ENCODE measurements at regions not wholly inside any gene's neighbourhood (a gene's known extent, or its start where the extent isn't known, plus 50 kb on each side); places are given as distances from the start of the nearest gene placed in this dataset.
"Not testable (repeated sequence)": the region's sequence is repeated elsewhere in the genome, so short reads cannot be mapped to it uniquely, and the experiment has no call there.

- Mint-ChIP-seq H3K36me3 (peaks cover 0 to under 1% of the 10 kb centered on the region in 2 donors), H3K9me3 (peaks cover 2 to 3% of the 10 kb centered on the region in 2 donors), H3K27ac (no peak overlapping the region)
- ATAC-seq = no peak
- no peak for DNase-seq (ENCODE audit: low spot score in 2 of 2)
Observed at GRCh38 chr1:3986686-3987218, 86.7 kb upstream of the C1orf174 start.

GRCh38 chr1:3987669-3988235, 87.7 kb upstream of the C1orf174 start:
- no peak for DNase-seq (ENCODE audit: low spot score in 2 of 2)
- Mint-ChIP-seq H3K36me3 (peaks cover 0 to 9% of the 10 kb centered on the region in 2 donors), H3K9me3 (peaks cover 9 to 11% of the 10 kb centered on the region in 2 donors), H3K27ac (no peak overlapping the region)
- ATAC-seq = no peak

- H3K36me3 Mint-ChIP-seq = peaks cover 0 to 9% of the 10 kb centered on the region in 2 donors
- ATAC-seq (no peak), DNase-seq (ENCODE audit: low spot score in 2 of 2) (no peak)
- H3K9me3 Mint-ChIP-seq = peaks cover 9 to 11% of the 10 kb centered on the region in 2 donors
- H3K27ac Mint-ChIP-seq = no peak overlapping the region
Observed at GRCh38 chr1:3988431-3988830, 88.4 kb upstream of the C1orf174 start.

GRCh38 chr1:3989465-3989864, 89.4 kb upstream of the C1orf174 start:
- H3K36me3 Mint-ChIP-seq = peaks cover 0 to 9% of the 10 kb centered on the region in 2 donors
- DNase-seq (ENCODE audit: low spot score in 2 of 2) (no peak), ATAC-seq (no peak)
- H3K27ac Mint-ChIP-seq = no peak overlapping the region
- peaks cover 9 to 11% of the 10 kb centered on the region in 2 donors for H3K9me3 Mint-ChIP-seq

GRCh38 chr1:3992103-3992556, 92.1 kb upstream of the C1orf174 start:
- peaks cover 9 to 11% of the 10 kb centered on the region in 2 donors for H3K9me3 Mint-ChIP-seq
- peak overlapping the region; percentile 71 to 83 for H3K27ac Mint-ChIP-seq
- H3K36me3 Mint-ChIP-seq = peaks cover 0 to 9% of the 10 kb centered on the region in 2 donors
- DNase-seq (ENCODE audit: low spot score in 2 of 2) = peak in 1 of 2 donors; percentile 7
- ATAC-seq = peak; percentile 26 to 44

- DNase-seq (ENCODE audit: low spot score in 2 of 2) = no peak
- Mint-ChIP-seq H3K27ac (no peak overlapping the region), H3K9me3 (peaks cover 9 to 11% of the 10 kb centered on the region in 2 donors), H3K36me3 (peaks cover 0 to 9% of the 10 kb centered on the region in 2 donors)
- ATAC-seq = peak in 1 of 2 donors; percentile 41
Observed at GRCh38 chr1:3992746-3993145, 92.7 kb upstream of the C1orf174 start.

GRCh38 chr1:3993619-3994375, 93.7 kb upstream of the C1orf174 start:
- no peak overlapping the region for H3K27ac Mint-ChIP-seq
- no peak for ATAC-seq
- peaks cover 0 to 9% of the 10 kb centered on the region in 2 donors for H3K36me3 Mint-ChIP-seq
- peaks cover 9 to 11% of the 10 kb centered on the region in 2 donors for H3K9me3 Mint-ChIP-seq
- no peak for DNase-seq (ENCODE audit: low spot score in 2 of 2)

GRCh38 chr1:3995141-3995780, 95.2 kb upstream of the C1orf174 start:
- no peak for DNase-seq (ENCODE audit: low spot score in 2 of 2)
- H3K27ac Mint-ChIP-seq = no peak overlapping the region
- peaks cover 0 to 9% of the 10 kb centered on the region in 2 donors for H3K36me3 Mint-ChIP-seq
- peaks cover 9 to 11% of the 10 kb centered on the region in 2 donors for H3K9me3 Mint-ChIP-seq
- no peak for ATAC-seq

- Mint-ChIP-seq H3K27ac (no peak overlapping the region), H3K36me3 (peaks cover 0 to 5% of the 10 kb centered on the region in 2 donors), H3K9me3 (peaks cover 4 to 5% of the 10 kb centered on the region in 2 donors)
- DNase-seq (ENCODE audit: low spot score in 2 of 2) = no peak
- no peak for ATAC-seq
Observed at GRCh38 chr1:3996846-3997705, 97.0 kb upstream of the C1orf174 start.

- no peak for ATAC-seq
- no peak overlapping the region for H3K27ac Mint-ChIP-seq
- H3K36me3 Mint-ChIP-seq = no peaks in the 10 kb centered on the region
- DNase-seq (ENCODE audit: low spot score in 2 of 2) = no peak
- no peaks in the 10 kb centered on the region for H3K9me3 Mint-ChIP-seq
Observed at GRCh38 chr1:3998086-3998485, 98.0 kb upstream of the C1orf174 start.

- not testable (repeated sequence) for ATAC-seq; H3K27ac Mint-ChIP-seq; DNase-seq (ENCODE audit: low spot score in 2 of 2); H3K36me3 Mint-ChIP-seq; H3K9me3 Mint-ChIP-seq
Observed at GRCh38 chr1:3999514-3999913, 99.4 kb upstream of the C1orf174 start.

- DNase-seq (ENCODE audit: low spot score in 2 of 2) (no peak), ATAC-seq (no peak)
- H3K27ac Mint-ChIP-seq = no peak overlapping the region
- H3K9me3 Mint-ChIP-seq = no peaks in the 10 kb centered on the region
- H3K36me3 Mint-ChIP-seq = no peaks in the 10 kb centered on the region
Observed at GRCh38 chr1:3999941-4000735, 100.1 kb upstream of the C1orf174 start.

- Mint-ChIP-seq H3K9me3 (no peaks in the 10 kb centered on the region), H3K36me3 (no peaks in the 10 kb centered on the region), H3K27ac (no peak overlapping the region)
- ATAC-seq (no peak), DNase-seq (ENCODE audit: low spot score in 2 of 2) (no peak)
Observed at GRCh38 chr1:4000811-4001251, 100.8 kb upstream of the C1orf174 start.

- peak in 1 of 2 donors; percentile 6 for DNase-seq (ENCODE audit: low spot score in 2 of 2)
- no peak overlapping the region for H3K27ac Mint-ChIP-seq
- no peak for ATAC-seq
- H3K36me3 Mint-ChIP-seq = peaks cover 0 to under 1% of the 10 kb centered on the region in 2 donors
- no peaks in the 10 kb centered on the region for H3K9me3 Mint-ChIP-seq
Observed at GRCh38 chr1:4001461-4001860, 101.4 kb upstream of the C1orf174 start.

- H3K27ac Mint-ChIP-seq = no peak overlapping the region
- ATAC-seq = no peak
Observed at GRCh38 chr1:4002061-4002521, 102.0 kb upstream of the C1orf174 start.

More at GRCh38 chr1:4002061-4002521, 102.0 kb upstream of the C1orf174 start:
- peaks cover 5% of the 10 kb centered on the region in 2 donors for H3K9me3 Mint-ChIP-seq
- no peak for DNase-seq (ENCODE audit: low spot score in 2 of 2)
- H3K36me3 Mint-ChIP-seq = peaks cover 5 to 7% of the 10 kb centered on the region in 2 donors
